DMS53 (cell line): ENCODE measurements at regions not wholly inside any gene's neighbourhood (a gene's known extent, or its start where the extent isn't known, plus 50 kb on each side); places are given as distances from the start of the nearest gene placed in this dataset.
A peak's percentile ranks its signal among the peaks of the same experiment; 100 is the strongest.

Source experiments
- DNase-seq: peaks from one replicate; lab custom pipeline; 2025; lab: John Stamatoyannopoulos, UW

DNA sequence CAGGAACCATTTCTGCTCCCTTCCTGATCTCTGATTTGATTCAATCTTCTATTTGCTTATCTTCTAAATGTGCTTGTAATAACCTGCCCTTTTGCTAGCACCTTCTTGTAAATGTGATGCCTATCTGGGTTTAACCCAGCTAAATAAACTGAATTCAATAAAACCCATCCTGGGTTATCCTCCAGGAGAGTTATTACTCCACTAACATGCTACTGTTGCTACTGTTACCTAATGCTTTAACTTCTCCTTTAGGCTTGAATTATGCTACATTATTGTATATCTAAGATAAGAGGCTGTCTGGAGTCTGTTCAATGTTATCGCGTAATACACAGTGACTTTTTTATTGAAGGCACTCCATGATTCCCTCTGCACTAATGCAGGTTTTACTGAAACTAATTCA lies 206.5 kb upstream of the CTAGE1 start:
- DNase-seq = no peak

DNA sequence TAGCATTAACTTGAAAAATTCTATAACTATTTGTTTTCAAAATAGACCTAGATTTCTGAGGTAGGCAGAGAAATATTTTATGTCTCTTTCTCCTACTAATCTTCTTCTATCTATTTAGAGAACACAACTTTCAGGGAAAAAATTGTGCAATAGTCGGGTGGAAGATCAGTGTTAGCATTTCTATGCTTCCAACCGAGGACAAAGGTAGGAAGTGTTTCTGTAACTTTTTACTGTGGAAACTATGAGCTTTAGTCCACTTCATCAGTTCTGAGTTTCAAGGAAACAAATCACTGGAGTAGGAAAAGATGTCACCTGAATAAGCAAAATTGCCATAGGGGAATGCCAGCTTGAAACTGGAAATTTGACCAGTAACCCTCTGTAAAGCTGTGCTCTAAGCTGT lies 207.7 kb upstream of the CTAGE1 start:
- no peak for DNase-seq

DNA sequence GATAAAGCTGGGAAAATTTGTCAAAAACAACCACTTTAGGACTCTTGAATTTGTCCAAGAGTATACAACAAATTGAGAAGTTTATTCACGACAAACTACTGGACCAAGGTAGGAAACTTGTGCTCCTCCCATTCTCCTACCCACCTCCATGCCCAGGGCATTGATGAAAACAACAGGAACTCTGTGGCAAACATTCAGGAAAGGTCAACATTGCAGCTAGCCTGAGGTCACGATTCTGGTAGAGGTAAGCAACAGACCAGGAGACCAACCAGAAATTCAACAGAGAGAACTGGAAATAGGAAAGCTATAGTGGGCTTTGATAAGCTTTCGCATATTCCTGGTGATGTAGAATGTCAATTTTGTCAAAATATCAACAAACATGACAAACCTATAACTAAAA lies 209.1 kb upstream of the CTAGE1 start:
- no peak for DNase-seq

DNA sequence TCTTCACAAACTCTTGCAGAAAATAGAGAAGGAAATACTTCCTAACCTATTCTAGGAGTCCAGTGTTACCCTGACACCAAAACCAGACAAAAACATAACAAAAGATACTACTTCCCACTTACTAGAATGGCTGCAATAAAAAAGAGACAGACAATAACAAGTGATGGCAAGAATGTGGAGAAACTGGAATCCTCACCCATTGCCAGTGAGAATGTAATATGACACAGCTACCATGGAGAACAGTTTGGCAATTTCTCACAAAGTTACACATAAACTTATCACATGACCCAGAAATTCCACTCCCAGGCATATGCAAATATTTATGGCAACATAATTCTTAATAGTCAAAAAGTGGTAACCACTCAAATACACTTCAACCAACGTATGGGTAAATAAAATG lies 209.8 kb upstream of the CTAGE1 start:
- DNase-seq = no peak

DNA sequence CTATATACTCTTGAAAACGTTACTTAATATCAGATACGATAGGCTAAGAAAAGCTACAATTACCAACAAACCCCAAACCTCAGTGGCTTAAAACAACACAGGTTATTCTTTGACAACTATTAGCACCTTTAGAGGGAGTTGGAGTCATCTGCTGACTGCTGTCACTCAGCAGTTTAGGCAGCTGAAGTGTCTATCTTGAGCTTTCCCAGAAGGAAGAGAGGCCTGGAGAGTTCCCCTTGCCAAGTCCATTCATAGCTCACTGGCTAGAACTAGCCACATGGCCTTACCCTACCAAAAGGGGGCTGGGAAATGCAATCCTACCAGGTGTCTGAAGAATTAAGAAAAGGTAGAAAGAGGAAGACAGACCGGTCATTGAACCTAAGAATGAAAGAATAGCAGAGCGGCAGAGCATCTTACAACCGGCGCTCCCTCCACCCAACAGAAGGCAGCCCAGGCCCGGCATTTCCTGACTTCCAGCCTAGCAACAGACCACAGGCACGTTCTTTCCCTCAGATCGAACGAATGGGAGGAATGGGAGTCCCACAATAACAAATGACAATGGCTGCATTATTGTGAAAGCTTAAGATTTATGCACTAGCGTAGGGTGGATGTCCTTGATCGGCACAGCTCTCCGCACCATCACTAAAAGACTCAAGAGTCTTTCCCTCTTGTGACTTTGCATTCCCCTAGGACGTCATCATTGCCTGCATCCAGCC lies 211.2 kb upstream of the CTAGE1 start:
- no peak for DNase-seq

DNA sequence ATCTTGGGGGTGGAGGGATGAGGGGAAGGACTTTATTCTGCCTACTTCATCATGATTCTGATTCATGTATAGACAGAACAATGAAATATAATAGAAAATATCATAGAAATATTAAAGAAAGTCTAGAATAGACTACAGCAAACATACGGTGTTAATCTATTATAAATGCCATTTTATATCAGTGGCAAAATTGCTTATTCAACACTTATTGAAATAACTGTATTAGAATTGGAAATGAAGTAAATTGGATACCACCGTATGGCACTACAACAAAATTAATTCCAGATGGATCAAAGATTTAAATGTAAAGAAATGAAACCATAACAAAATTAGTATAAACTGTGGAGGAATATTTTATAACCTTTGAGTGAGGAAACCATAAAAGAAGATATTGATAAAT lies 213.3 kb upstream of the CTAGE1 start:
- DNase-seq = no peak

DNA sequence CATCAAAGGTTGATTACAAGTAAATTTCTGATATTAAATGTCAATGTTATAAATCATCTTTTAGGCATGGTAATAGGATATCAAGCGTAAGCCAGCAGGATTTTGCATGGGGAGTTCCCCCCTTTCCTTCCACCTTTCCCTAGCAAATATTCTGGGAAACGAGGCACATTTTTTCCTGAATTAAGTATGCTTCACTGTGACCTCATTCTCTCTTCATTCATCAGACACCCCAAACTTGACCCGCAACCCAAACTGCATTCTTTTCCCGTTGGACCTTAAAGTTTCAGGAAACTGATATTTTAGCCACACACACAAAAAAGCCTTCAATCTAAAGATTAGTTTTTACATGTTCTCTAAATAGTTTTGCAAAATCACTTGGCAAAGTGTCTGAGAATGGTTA lies 214.5 kb upstream of the CTAGE1 start:
- DNase-seq = no peak

DNA sequence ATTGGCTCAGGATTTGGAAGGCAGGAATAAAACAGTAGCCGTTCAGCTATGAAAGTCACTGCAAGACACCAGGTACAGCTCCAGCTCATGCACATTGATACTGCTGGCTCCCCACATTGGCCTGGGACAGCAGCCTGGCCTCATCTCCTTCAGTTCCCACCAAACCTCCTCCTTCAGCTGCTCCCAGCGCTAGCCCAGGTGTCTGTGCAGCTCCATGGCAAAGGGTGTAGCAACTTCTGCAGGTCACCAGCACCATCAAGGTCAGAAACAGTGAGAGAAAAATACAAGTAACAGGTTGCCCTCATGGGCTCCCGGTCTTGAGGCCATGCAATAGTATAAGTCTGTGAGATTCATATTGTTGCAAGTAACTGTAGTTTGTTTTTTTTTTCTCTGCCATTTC lies 216.7 kb upstream of the CTAGE1 start:
- no peak for DNase-seq

DNA sequence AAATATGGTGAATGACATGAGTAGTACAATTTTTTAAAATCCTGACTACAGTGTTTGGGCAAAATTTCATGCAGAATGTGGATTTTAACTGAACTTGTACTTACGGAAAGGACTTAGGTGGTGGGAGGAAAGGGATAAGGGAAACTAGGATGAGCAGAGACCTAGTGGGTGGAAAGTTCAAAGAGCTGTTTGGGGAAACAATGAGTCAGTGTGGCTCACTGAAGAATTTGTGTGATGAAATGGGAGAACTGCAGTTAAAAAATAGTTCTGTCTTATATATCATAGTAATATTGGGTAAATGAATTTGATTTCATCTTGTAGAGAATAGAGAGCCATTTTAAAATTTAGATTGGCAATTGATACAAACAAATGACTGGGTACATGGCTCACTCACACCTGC lies 220.1 kb upstream of the CTAGE1 start:
- no peak for DNase-seq

DNA sequence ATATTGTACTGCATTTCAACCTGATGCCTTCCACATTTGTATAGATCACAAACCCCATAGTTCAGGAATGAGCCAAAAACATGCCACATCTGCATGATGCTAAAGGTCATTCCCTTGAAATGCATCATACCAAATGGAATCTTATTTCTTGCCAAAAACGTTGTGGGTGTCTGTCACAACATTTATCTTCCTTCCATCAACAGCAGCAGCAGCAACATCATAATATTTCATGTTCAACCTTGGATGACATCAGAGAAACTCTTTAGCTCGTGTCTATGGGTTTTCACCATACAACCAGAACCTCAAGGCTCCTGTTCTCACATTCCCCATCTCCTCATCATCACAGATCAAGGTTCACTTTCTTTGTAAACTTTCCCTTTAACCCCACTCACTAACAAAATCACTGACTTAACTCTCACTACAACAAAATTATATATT lies 221.3 kb upstream of the CTAGE1 start:
- no peak for DNase-seq

DNA sequence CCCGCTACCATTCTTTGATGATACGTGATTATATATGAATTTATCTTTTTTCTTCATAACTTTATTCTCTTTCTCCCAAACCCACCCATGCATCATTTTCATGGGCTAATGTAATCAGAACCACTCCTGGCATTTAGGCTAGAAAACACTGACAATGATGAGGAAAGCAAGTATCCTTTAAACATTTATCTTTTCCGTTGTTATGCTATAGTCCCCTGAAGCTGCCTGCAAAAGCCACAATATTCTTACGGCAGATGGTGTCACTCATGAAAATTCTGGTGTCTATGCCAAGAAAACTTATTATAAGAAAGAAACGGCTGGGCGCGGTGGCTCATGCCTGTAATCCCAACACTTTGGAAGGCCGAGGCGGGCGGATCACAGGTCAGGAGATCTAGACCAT lies 221.8 kb upstream of the CTAGE1 start:
- no peak for DNase-seq

DNA sequence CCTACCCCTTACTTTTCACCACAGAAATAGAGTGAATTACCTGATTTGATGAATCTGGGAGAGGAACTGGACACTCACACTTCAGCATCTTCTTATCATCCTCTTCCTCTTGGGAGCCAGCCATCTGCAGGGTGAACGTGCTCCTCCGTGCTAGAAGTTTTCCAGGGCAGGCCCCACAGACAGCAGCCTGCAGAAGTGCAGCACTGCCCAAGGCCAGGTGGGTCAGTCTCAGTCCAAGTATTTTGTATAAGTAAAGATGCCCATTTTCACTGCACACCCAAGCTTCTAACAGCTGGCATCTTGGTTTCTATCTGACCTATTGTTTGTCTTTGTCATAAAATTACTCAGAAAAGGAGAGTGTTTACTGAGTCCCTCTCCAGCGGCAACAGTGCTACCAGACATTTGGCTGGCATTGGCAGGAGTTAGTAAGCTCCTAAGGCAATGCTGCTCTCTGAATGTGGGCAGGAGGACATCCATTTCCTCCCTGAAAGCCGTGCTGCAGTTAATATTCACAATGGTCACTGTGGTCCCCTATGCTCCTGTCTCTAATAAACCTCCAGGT lies 222.6 kb upstream of the CTAGE1 start:
- peak; percentile 38 for DNase-seq

DNA sequence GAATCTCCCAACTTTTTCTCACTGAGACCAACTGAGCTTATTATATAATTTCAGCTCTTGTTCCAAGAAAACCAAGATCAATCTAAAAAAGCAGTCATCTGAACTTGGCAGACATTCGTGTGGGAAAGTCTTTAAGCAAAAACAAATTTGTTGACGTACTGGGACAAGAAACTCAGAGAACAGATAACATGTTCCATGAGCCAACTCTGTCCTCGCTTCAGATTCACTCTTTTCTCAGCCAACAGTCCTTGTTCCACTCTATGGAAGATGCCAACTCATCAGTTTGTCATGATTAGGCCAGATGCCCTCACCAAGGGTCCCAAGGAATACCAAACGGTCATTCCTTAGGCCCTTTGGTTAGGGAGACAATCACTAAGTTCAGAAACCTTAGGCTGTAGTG lies 224.2 kb upstream of the CTAGE1 start:
- no peak for DNase-seq

DNA sequence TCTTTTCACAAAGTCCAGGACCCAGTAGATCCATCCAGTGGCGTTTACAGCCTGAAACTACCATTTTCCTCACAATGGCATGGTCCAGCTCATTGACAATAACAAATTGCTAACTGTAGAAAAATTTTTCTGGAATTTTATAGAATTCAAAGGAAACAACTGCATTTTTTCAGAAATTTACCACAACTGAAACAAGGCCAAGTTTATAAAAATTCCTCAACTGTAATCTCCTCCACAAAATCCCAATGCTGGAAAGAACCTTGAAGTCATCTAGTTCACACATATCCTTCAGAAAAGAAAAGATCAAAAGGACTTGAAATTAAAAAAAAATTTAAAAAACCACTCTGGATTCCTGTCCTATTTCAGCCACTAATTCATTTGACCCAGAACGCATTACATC lies 226.0 kb upstream of the CTAGE1 start:
- DNase-seq = no peak

DNA sequence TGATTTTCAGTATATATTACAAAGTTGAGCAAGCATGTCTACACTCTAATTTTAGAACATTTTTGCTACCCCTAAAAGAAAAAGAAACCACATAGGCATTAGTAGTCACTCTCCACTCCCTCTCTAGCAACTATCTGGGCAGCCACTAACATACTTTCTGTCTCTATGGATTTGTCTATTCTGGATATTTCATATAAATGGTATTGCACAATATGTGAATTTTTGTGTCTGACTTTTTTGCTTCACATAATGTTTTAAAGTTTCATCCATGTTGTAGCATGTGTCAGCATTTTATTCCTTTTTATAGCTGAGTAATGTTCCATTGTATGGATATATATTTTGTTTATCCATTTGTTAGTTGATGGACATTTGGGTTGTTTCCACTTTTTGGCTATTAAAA lies 232.5 kb upstream of the CTAGE1 start:
- DNase-seq = no peak

DNA sequence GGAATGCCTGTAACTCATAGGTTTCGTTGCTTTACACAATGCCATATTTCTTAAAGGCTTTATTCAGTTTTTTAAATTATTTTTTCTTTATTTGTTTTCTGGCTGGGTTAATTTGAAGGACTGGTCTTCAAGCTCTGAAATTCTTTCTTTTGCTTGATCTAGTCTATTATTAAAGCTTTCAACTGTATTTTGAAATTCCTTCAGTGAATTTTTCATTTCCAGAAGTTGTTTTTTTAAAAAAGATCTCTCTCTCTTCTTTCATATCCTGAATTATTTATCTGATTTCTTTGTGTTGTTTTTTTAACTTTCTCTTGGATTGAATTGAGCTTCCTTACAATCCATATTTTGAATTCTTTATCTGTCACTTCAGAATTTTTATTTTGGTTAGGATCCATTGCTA lies 239.9 kb upstream of the CTAGE1 start:
- no peak for DNase-seq

DNA sequence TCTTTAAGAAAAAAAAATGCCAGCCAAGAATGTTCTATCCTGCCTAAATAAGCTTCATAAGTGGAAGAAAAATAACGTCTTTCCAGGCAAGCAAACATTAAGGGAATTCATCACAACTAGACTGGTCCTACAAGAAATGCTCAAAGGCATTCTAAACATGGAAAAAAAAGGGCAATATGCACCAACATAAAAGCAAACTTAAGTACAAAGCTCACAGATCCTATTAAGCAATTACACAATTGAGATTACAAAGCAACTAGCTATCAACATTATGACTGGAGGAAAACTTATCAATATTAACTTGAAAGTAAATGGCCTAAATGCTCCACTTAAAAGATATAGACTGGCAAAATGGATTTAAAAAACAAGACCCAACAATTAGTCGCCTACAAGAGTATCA lies 240.6 kb upstream of the CTAGE1 start:
- no peak for DNase-seq

DNA sequence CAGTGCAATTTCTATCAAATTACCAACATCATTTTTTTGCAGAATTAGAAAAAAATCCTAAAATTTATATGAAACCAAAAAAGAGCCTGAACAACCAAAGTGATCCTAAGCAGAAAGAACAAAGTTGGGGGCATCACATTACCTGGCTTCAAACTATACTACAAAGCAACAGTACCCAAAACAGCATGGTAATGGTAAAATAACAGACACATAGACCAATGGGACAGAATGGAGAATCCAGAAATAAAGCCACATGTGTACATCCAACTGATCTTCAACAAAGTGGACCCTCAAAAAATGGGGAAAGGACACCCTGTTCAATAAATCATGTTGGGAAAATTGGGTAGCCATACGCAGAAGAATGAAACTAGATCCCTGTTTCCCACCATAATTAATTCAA lies 245.7 kb upstream of the CTAGE1 start:
- no peak for DNase-seq

DNA sequence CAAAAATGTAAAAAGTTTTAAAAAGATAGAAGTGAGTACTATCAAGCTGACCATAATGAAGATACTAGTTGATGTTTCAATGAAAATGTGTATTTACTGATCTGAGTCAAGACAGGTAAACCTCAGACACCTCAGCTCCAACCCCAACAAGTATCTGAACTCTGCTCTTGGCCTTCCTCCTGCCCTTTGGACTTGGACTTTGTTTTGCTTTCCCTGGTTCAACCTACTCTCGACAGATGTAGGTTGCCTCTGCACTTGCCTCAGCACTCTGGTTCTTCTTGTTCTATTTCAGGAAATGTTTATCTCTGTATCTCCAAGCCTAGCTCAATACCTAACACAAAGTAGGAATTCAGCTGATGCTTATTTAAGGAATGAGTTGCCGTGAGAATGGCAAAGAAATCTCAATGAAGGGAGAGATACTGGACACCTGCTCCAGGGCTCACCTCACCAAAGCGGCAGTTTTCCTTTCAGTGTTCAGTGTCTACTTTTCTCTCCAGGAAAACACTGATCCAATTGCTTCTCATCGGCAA lies 248.8 kb upstream of the CTAGE1 start:
- no peak for DNase-seq

DNA sequence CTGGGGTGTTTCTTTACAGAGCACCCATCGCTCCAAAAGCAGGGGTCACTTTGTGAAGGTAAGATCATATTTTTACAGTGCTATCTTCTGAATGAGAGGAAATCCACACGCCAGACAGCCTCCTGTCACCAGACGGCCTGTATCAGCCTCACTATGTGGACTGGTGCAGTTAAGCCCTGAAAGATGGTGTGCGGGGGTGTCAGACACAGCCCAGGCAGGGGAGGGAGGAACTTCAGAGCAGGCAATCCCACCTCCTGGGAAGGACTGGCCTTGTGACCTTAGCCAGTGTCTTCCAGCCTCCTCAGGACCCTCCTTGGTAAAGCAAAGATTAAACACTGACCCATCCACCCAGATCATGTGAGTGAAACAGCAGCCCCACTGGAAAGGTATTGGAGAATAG lies 249.4 kb upstream of the CTAGE1 start:
- no peak for DNase-seq

DNA sequence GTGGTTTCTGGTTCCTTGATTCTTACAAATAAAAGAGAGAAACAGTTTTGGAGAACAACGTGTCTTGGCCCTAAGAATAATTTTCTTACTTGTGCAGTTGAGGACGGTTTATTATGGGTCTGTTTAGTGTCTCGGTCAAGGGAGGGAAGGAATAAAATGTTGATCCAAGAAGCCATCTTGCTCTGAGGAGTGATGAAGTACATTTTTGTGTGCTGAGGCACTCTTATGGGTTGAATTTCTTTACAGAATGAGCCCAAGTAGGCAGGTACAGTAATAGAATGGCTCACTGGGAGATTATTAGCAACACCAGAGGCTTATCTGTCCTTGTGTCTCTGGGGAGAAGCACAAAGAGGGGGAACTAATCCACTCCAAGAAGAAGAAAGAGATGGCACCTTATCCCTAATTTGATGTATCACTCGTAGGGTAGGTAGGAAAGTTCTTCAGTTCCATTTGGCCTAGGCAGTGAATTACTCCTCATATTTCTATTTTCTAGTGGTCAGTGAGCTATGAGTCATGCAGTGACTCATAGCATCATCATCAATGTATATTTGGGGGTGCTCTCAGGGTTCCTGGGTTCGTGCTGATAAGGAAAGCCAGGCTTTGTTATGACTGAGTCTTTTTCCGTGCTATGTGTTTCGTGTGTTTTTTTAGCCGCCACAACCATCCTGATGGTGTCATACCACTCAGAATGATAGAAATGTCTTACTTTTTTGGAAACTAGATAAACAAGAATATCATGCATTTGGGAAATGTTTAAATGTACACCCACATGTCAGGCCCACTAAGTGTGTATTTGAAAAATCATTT lies 250.1 kb upstream of the CTAGE1 start:
- DNase-seq = peak; percentile 19

DNA sequence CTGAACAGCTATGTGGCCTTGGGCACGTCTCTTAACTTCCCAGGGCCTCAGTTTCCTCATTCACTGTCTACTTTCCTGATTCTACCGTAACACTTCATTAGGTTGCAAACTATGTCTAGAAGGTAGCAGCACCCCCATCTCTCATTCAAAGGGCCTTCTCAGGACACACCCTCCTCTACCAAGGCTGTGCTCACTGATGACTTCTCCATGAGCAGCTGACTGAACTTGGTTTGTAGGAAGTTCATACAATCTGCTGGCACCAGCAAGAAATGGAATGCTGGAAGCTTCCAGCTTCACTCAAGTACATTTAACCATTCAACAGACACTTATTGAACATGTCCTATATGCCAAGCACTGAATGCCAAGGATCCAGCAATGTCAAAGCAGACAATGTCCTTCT lies 250.8 kb upstream of the CTAGE1 start:
- DNase-seq = no peak

DNA sequence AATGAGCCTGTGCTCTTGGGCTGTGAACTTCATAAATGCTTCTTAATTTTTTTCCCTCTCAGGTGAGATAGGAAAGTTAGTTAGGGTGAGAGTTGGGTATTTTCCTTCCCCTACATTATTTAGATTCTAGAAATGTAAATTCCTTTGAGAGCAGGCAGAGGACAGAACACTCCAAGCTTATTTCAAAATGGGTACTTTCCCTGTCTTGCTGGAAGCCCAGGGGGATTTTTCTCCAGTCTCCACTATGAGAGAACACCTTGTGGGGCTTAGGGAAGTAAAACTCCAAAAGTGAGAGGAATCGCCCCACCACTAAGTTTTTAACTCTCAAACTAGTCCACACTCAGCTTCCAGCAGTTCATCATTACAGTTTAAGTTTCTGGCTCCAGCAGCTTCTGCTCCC lies 253.2 kb upstream of the CTAGE1 start:
- DNase-seq = no peak
